Stimulated activated naive CD8-positive, alpha-beta T cell treated with anti-CD3 and anti-CD28 coated beads, Interleukin-15, amount 100 ng/mL, for 72 hours (primary cell): ENCODE measurements at regions not wholly inside any gene's neighbourhood (a gene's known extent, or its start where the extent isn't known, plus 50 kb on each side); places are given as distances from the start of the nearest gene placed in this dataset.
"Not testable (repeated sequence)": the region's sequence is repeated elsewhere in the genome, so short reads cannot be mapped to it uniquely, and the experiment has no call there.

Source experiments
- ATAC-seq: fragments of 150-1000 bp; cut with Tn5 transposase; 2 replicates; pipeline ENCODE4 v1.10.0; 2021; ENCODE audit warnings: mild to moderate bottlenecking, moderate library complexity
- DNase-seq, 2 donors: peaks; one replicate each; pipeline ENCODE4 v3.0.0; 2021 to 2022
- H3K27ac Mint-ChIP-seq, 2 donors: one replicate each; pipeline ENCODE4 v1.8.0; 2022; ENCODE audit warnings: mild to moderate bottlenecking in 2 of 2, mixed read lengths in 2 of 2, moderate library complexity in 2 of 2
- H3K27me3 Mint-ChIP-seq: one replicate; pipeline ENCODE4 v1.8.0; 2022; ENCODE audit warnings: mixed read lengths
- H3K4me1 Mint-ChIP-seq: one replicate; pipeline ENCODE4 v1.8.0; 2022; ENCODE audit warnings: mild to moderate bottlenecking, mixed read lengths
- H3K4me3 Mint-ChIP-seq, 2 donors: one replicate each; pipeline ENCODE4 v1.8.0; 2022; ENCODE audit warnings: mild to moderate bottlenecking in 2 of 2, mixed read lengths in 2 of 2, moderate library complexity in 1 of 2
- H3K9me3 Mint-ChIP-seq, 2 donors: one replicate each; pipeline ENCODE4 v1.8.0; 2022; ENCODE audit warnings: mixed read lengths in 2 of 2

GRCh38 chr12:124160097-124160756, 134.7 kb upstream of the RFLNA start:
- Mint-ChIP-seq H3K27me3 (no peaks in the 10 kb centered on the region), H3K9me3 (peaks cover 2 to 7% of the 10 kb centered on the region in 2 donors)

DNA sequence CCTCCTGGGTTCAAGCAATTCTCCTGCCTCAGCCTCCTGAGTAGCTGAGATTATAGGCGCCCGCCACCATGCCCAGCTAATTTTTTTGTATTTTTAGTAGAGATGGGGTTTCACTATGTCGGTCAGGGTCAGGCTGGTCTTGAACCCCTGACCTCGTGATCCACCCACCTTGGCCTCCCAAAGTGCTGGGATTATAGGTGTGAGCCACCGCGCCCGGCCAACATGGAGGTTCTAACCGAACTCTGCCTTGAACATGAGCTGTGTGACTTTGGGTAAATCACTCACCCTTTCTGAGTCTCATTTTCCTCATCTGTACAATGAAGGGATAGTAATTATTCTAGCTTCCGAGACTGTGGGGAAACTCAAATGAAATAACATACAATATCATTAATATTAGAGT, 133.5 kb upstream of the RFLNA start:
- not testable (repeated sequence) for H3K27me3 Mint-ChIP-seq, ATAC-seq, H3K27ac Mint-ChIP-seq, DNase-seq, H3K4me1 Mint-ChIP-seq, H3K4me3 Mint-ChIP-seq, H3K9me3 Mint-ChIP-seq

More at GRCh38 chr12:124160097-124160756, 134.7 kb upstream of the RFLNA start:
- no peak for DNase-seq
- H3K4me1 Mint-ChIP-seq, result no peaks in the 10 kb centered on the region
- no peak overlapping the region for H3K4me3 Mint-ChIP-seq
- H3K27ac Mint-ChIP-seq, result no peak overlapping the region
- no peak for ATAC-seq

DNA sequence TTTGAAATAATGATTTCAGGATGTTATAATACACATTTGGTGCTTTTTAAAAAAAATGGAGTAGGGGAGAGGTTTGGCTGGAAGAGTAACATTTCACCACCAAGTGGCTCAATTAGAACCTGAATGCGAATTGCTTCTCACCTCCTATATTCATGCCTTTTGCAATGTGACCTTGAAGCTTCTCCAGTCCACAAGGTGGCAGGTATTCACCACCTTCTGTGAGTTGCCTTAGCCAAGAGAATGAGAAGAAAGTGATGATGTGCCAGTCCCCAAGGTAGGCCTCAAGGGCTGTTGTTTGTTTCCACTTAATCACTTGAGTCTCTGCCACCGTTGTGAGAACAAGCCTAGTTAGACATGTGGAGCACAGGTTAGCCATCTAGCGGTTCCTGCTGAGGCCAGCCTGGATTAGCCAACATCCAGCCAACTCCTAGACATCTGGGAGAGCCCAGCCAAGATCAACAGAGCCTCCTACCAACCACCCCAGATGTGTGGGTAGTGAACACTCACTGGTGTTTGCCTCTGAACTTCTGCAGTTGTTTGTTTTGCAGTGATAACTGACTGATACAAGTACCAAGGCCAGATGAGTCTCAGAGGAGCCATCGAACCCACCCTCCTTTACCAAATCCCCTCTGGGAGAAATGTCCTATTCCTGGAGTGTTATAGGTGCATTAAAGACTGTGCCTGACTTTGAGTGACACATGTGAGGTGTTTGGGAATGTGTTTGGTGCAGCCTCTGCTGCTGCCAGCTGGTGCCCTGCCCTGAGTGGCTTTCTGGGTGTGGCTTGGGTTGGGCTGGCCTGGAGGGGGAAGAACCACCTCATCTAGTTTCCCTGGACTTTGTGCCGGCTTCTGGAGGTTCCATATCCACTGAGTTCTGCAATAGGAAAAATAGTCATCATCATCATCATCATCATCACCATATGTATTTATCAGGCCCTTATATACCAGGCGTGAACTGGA, 132.5 kb upstream of the RFLNA start:
- Mint-ChIP-seq H3K4me3 (no peak overlapping the region), H3K4me1 (no peaks in the 10 kb centered on the region), H3K27me3 (no peaks in the 10 kb centered on the region), H3K9me3 (peaks cover 4 to 7% of the 10 kb centered on the region in 2 donors), H3K27ac (no peak overlapping the region)
- DNase-seq, result peak in 1 of 2 donors; percentile 15
- ATAC-seq, result peak; percentile 45

GRCh38 chr12:124165695-124166094, 129.2 kb upstream of the RFLNA start:
- H3K4me3 Mint-ChIP-seq, result no peak overlapping the region
- DNase-seq, result no peak
- no peaks in the 10 kb centered on the region for H3K27me3 Mint-ChIP-seq
- H3K9me3 Mint-ChIP-seq, result peaks cover 7 to 9% of the 10 kb centered on the region in 2 donors
- no peak overlapping the region for H3K27ac Mint-ChIP-seq
- no peak for ATAC-seq
- no peaks in the 10 kb centered on the region for H3K4me1 Mint-ChIP-seq

- no peaks in the 10 kb centered on the region for H3K27me3 Mint-ChIP-seq
- no peak overlapping the region for H3K4me3 Mint-ChIP-seq
- DNase-seq (no peak), ATAC-seq (no peak)
- peaks cover 7 to 9% of the 10 kb centered on the region in 2 donors for H3K9me3 Mint-ChIP-seq
- no peaks in the 10 kb centered on the region for H3K4me1 Mint-ChIP-seq
- no peak overlapping the region for H3K27ac Mint-ChIP-seq
Observed at GRCh38 chr12:124167141-124167540, 127.8 kb upstream of the RFLNA start.

GRCh38 chr12:124168016-124168786, 126.7 kb upstream of the RFLNA start:
- no peak for DNase-seq
- no peaks in the 10 kb centered on the region for H3K27me3 Mint-ChIP-seq
- H3K4me3 Mint-ChIP-seq, result no peak overlapping the region
- peaks cover 7 to 9% of the 10 kb centered on the region in 2 donors for H3K9me3 Mint-ChIP-seq
- H3K27ac Mint-ChIP-seq, result peak overlapping the region in 1 of 2 donors; percentile 55
- H3K4me1 Mint-ChIP-seq, result no peaks in the 10 kb centered on the region
- no peak for ATAC-seq

GRCh38 chr12:124169577-124170284, 125.2 kb upstream of the RFLNA start:
- no peak overlapping the region for H3K4me3 Mint-ChIP-seq
- ATAC-seq, result no peak

GRCh38 chr12:124170760-124171159, 124.1 kb upstream of the RFLNA start:
- DNase-seq (no peak), ATAC-seq (no peak)
- no peak overlapping the region for H3K4me3 Mint-ChIP-seq
- H3K27me3 Mint-ChIP-seq, result peaks cover 15% of the 10 kb centered on the region
- peak overlapping the region in 1 of 2 donors; percentile 22 for H3K27ac Mint-ChIP-seq
- H3K4me1 Mint-ChIP-seq, result no peaks in the 10 kb centered on the region
- H3K9me3 Mint-ChIP-seq, result peaks cover 0 to 5% of the 10 kb centered on the region in 2 donors

More at GRCh38 chr12:124169577-124170284, 125.2 kb upstream of the RFLNA start:
- DNase-seq, result no peak
- Mint-ChIP-seq H3K27ac (no peak overlapping the region), H3K9me3 (peaks cover 0 to 9% of the 10 kb centered on the region in 2 donors), H3K4me1 (no peaks in the 10 kb centered on the region), H3K27me3 (peaks cover 5% of the 10 kb centered on the region)

GRCh38 chr12:124171231-124171979, 123.5 kb upstream of the RFLNA start:
- Mint-ChIP-seq H3K9me3 (peaks cover 0 to 5% of the 10 kb centered on the region in 2 donors), H3K4me1 (no peaks in the 10 kb centered on the region), H3K27me3 (peaks cover 19% of the 10 kb centered on the region), H3K4me3 (no peak overlapping the region), H3K27ac (peak overlapping the region in 1 of 2 donors; percentile 22)
- ATAC-seq (no peak), DNase-seq (no peak)

GRCh38 chr12:124172636-124173035, 122.3 kb upstream of the RFLNA start:
- Mint-ChIP-seq H3K4me1 (no peaks in the 10 kb centered on the region), H3K27me3 (peaks cover 19% of the 10 kb centered on the region), H3K4me3 (no peak overlapping the region)

GRCh38 chr12:124173692-124174091, 121.2 kb upstream of the RFLNA start:
- Mint-ChIP-seq H3K4me3 (no peak overlapping the region), H3K27me3 (peaks cover 20% of the 10 kb centered on the region), H3K9me3 (peaks cover 0 to 5% of the 10 kb centered on the region in 2 donors), H3K27ac (no peak overlapping the region), H3K4me1 (no peaks in the 10 kb centered on the region)
- DNase-seq, result no peak
- no peak for ATAC-seq

More at GRCh38 chr12:124172636-124173035, 122.3 kb upstream of the RFLNA start:
- DNase-seq (no peak), ATAC-seq (no peak)
- no peak overlapping the region for H3K27ac Mint-ChIP-seq
- peaks cover 0 to 5% of the 10 kb centered on the region in 2 donors for H3K9me3 Mint-ChIP-seq

DNA sequence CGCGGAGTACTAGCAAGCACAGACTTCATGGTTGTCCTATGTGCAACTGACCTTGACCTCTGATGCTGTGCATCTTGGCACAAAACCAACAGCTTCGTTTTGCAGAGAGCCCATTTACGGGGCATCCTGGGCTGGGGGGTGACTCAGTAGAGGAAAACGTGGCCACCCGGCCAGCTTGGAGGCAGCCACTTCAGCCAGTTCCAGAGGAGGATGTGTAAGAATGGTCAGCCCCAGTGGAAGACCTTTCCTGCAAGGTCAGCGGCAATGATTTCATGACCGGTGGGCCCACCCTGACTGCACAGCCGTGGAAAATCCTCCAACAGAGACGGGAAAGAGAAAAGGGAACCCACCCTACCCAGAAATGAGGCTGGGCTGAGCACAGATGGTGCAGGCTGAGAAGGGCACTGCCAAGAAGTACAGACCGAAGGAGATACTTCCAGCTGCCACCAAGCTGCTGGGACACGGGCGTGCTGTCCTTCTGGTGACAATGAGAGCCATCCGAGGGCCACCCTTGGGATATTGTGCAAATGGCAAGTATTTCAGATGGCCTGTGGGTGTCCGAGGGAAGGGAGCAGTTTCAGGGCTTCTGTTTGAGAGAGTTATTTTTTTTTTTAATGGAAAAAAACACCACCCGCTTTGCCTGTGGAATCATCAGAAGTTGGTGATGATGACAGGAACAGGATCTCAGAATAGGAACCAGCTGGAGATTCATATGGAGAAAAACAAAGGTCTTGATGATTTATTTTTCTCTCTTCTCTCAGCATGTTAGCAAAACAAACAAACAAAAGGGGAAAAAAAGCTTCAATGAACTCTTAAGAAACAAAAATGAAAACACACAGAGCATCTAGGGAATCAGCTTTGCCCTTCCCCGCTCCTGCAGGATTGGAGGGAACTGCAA, 120.2 kb upstream of the RFLNA start:
- Mint-ChIP-seq H3K27me3 (peaks cover 27% of the 10 kb centered on the region), H3K4me1 (no peaks in the 10 kb centered on the region), H3K9me3 (no peaks in the 10 kb centered on the region), H3K4me3 (no peak overlapping the region), H3K27ac (no peak overlapping the region)
- no peak for DNase-seq
- ATAC-seq, result no peak

GRCh38 chr12:124175704-124176103, 119.2 kb upstream of the RFLNA start:
- no peaks in the 10 kb centered on the region for H3K9me3 Mint-ChIP-seq
- peaks cover 27% of the 10 kb centered on the region for H3K27me3 Mint-ChIP-seq
- no peaks in the 10 kb centered on the region for H3K4me1 Mint-ChIP-seq
- no peak overlapping the region for H3K27ac Mint-ChIP-seq
- H3K4me3 Mint-ChIP-seq, result no peak overlapping the region
- DNase-seq (no peak), ATAC-seq (no peak)
